H1 (cell line): ENCODE measurements at regions not wholly inside any gene's neighbourhood (a gene's known extent, or its start where the extent isn't known, plus 50 kb on each side); places are given as distances from the start of the nearest gene placed in this dataset.

Experiments
- CTCF ChIA-PET: fragments of 300-600 bp; sonication (Branson Sonifier 250); formaldehyde crosslinking; loops from one replicate; lab custom pipeline; 2021; ENCODE audit not compliant: partially characterized antibody; lab: Charles Lee
- POLR2A ChIA-PET: fragments of 300-600 bp; sonication (Branson Sonifier 250); formaldehyde crosslinking; loops from one replicate; lab custom pipeline; 2021; ENCODE audit warnings: inconsistent platforms; ENCODE audit not compliant: partially characterized antibody; lab: Charles Lee
- DNase-seq, 2 experiments: peaks; one replicate each; pipeline versions ENCODE4 v3.0.0 to v3.0.0-alpha.2; 2010 to 2022; ENCODE audit warnings: low spot score in 2 of 2, low read depth in 1 of 2, mixed read lengths in 1 of 2
- FAIRE-seq: peaks from 2 replicates; lab custom pipeline; 2011; peaks lifted over from hg19 to GRCh38; lab: Jason Lieb, UNC
- H2AFZ ChIP-seq: 2 replicates; pipeline ENCODE4 v1.8.1; 2012; ENCODE audit warnings: low read length, inconsistent platforms
- H2AK5ac ChIP-seq: 2 replicates; pipeline ENCODE4 v1.6.1; 2013; ENCODE audit warnings: low read depth, low read length
- H2BK120ac ChIP-seq: replicated peaks from 2 replicates; pipeline ENCODE3; 2013; ENCODE audit warnings: low read depth, low read length, inconsistent platforms
- H2BK12ac ChIP-seq: 2 replicates; pipeline ENCODE4 v1.6.1; 2013; ENCODE audit warnings: low read depth, low read length
- H2BK15ac ChIP-seq: 2 replicates; pipeline ENCODE4 v1.6.1; 2013; ENCODE audit warnings: low read length
- H2BK20ac ChIP-seq: 2 replicates; pipeline ENCODE4 v1.6.1; 2013; ENCODE audit warnings: low read length
- H2BK5ac ChIP-seq: 2 replicates; pipeline ENCODE4 v1.6.1; 2013; ENCODE audit warnings: low read depth, low read length
- H3K14ac ChIP-seq: 2 replicates; pipeline ENCODE4 v1.6.1; 2013; ENCODE audit warnings: inconsistent platforms; ENCODE audit not compliant: insufficient read length
- H3K18ac ChIP-seq: 2 replicates; pipeline ENCODE4 v1.6.1; 2013; ENCODE audit warnings: low read length; ENCODE audit errors: extremely low read depth
- H3K23ac ChIP-seq: 2 replicates; pipeline ENCODE4 v1.6.1; 2013; ENCODE audit warnings: inconsistent platforms; ENCODE audit not compliant: insufficient read length
- H3K23me2 ChIP-seq: 2 replicates; pipeline ENCODE4 v1.6.1; 2013; ENCODE audit warnings: low read depth, low read length
- H3K27ac ChIP-seq: 2 replicates; pipeline ENCODE4 v1.6.1; 2011; ENCODE audit warnings: low read depth, low read length, inconsistent platforms
- H3K27me3 ChIP-seq, 4 experiments: replicated peaks in 1 of 4; 1 replicate in 1 of 4; 2 replicates in 3 of 4; pipeline versions ENCODE4 v1.6.1 to v1.8.1; 2011 to 2013; ENCODE audit warnings: low read length in 3 of 4, mild to moderate bottlenecking in 3 of 4, inconsistent platforms in 2 of 4, mixed read lengths in 2 of 4, moderate library complexity in 1 of 4; ENCODE audit not compliant: control insufficient read depth in 3 of 4, insufficient read depth in 3 of 4; ENCODE audit errors: extremely low read depth in 1 of 4
- H3K36me3 ChIP-seq, 4 experiments: 2 replicates each; pipeline versions ENCODE4 v1.6.1 to v1.8.1; 2011 to 2013; ENCODE audit warnings: mild to moderate bottlenecking in 4 of 4, low read length in 3 of 4, moderate library complexity in 2 of 4, control low read depth in 1 of 4, inconsistent platforms in 1 of 4; ENCODE audit not compliant: insufficient read depth in 4 of 4, control insufficient read depth in 2 of 4
- H3K4ac ChIP-seq: replicated peaks from 2 replicates; pipeline ENCODE3; 2013; ENCODE audit warnings: low read length, low read depth, mixed read lengths, inconsistent platforms; ENCODE audit not compliant: insufficient read length
- H3K4me1 ChIP-seq, 4 experiments: replicated peaks in 1 of 4; 1 replicate in 1 of 4; 2 replicates in 3 of 4; pipeline versions ENCODE4 v1.6.1 to v1.8.1; 2011 to 2013; ENCODE audit warnings: low read length in 3 of 4, inconsistent platforms in 2 of 4, mixed read lengths in 1 of 4; ENCODE audit not compliant: insufficient read depth in 4 of 4, control insufficient read depth in 3 of 4
- H3K4me2 ChIP-seq, 2 experiments: 2 replicates each; pipeline versions ENCODE4 v1.6.1 to v1.8.1; 2011 to 2013; ENCODE audit warnings: low read depth in 2 of 2, low read length in 2 of 2, control low read depth in 1 of 2, inconsistent platforms in 1 of 2, mild to moderate bottlenecking in 1 of 2; ENCODE audit not compliant: insufficient read depth in 1 of 2
- H3K4me3 ChIP-seq, 4 experiments: fragments of 200-600, 300-600 bp in 1 of 4; sonication (generic), shearing (Covaris generic), sonication (Bioruptor Twin) in 1 of 4; 2 replicates each; pipeline versions ENCODE4 v1.5.1 to v1.8.1; 2011 to 2016; ENCODE audit warnings: low read length in 4 of 4, low read depth in 3 of 4, control low read depth in 2 of 4, inconsistent platforms in 2 of 4, mild to moderate bottlenecking in 2 of 4, mixed read lengths in 1 of 4, moderate library complexity in 1 of 4; ENCODE audit not compliant: insufficient read depth in 2 of 4; ENCODE audit errors: extremely low read depth in 1 of 4
- H3K56ac ChIP-seq: replicated peaks from 2 replicates; pipeline ENCODE3; 2013; ENCODE audit warnings: low read depth, mild to moderate bottlenecking, mixed read lengths, low read length, inconsistent platforms; ENCODE audit not compliant: insufficient read length
- H3K79me1 ChIP-seq: 2 replicates; pipeline ENCODE4 v1.6.1; 2013; ENCODE audit warnings: low read depth, low read length, control low read depth
- H3K79me2 ChIP-seq, 2 experiments: 2 replicates each; pipeline versions ENCODE4 v1.6.1 to v1.8.1; 2012 to 2013; ENCODE audit warnings: low read length in 2 of 2, mild to moderate bottlenecking in 2 of 2, inconsistent platforms in 1 of 2; ENCODE audit not compliant: insufficient read depth in 2 of 2, control insufficient read depth in 1 of 2
- H3K9ac ChIP-seq, 4 experiments: replicated peaks in 1 of 4; 1 replicate in 1 of 4; 2 replicates in 3 of 4; pipeline versions ENCODE4 v1.6.1 to v1.8.1; 2011 to 2013; ENCODE audit warnings: low read depth in 3 of 4, low read length in 3 of 4, control low read depth in 2 of 4, mild to moderate bottlenecking in 2 of 4, moderate library complexity in 2 of 4, inconsistent platforms in 1 of 4; ENCODE audit errors: extremely low read depth in 1 of 4
- H3K9me3 ChIP-seq, 2 experiments: 2 replicates each; pipeline versions ENCODE4 v1.6.1 to v1.8.1; 2012 to 2013; ENCODE audit warnings: mild to moderate bottlenecking in 2 of 2, moderate library complexity in 2 of 2, control low read depth in 1 of 2, inconsistent platforms in 1 of 2, low read depth in 1 of 2, low read length in 1 of 2, mixed read lengths in 1 of 2; ENCODE audit not compliant: insufficient read depth in 2 of 2
- H4K20me1 ChIP-seq, 2 experiments: replicated peaks in 1 of 2; 2 replicates each; pipeline versions ENCODE3 to v1.8.1; 2011 to 2013; ENCODE audit warnings: inconsistent platforms in 2 of 2, low read length in 2 of 2, mild to moderate bottlenecking in 1 of 2; ENCODE audit not compliant: insufficient read depth in 2 of 2, control insufficient read depth in 1 of 2
- H4K5ac ChIP-seq: 2 replicates; pipeline ENCODE4 v1.6.1; 2013; ENCODE audit warnings: low read length, low read depth, mixed read lengths, inconsistent platforms; ENCODE audit not compliant: insufficient read length
- H4K8ac ChIP-seq: 2 replicates; pipeline ENCODE4 v1.8.0; 2013; ENCODE audit warnings: mild to moderate bottlenecking, moderate library complexity, low read length, inconsistent platforms; ENCODE audit not compliant: insufficient read depth; ENCODE audit errors: extremely low read depth
- H4K91ac ChIP-seq: replicated peaks from 2 replicates; pipeline ENCODE3; 2013; ENCODE audit warnings: low read length, mixed read lengths, inconsistent platforms; ENCODE audit not compliant: insufficient read length
- CBX5 ChIP-seq: fragments of 300-800, 300-1000 bp; sonication (generic); IDR thresholded peaks from 2 replicates; pipeline ENCODE4 v1.7.1; 2016; ENCODE audit warnings: antibody characterized with exemption, low read length, low read depth
- CEBPB ChIP-seq: IDR thresholded peaks from 2 replicates; pipeline ENCODE4 v1.6.1; 2012; ENCODE audit warnings: low read depth, low read length
- CHD2 ChIP-seq: IDR thresholded peaks from 2 replicates; pipeline ENCODE4 v1.6.1; 2012; ENCODE audit warnings: low read length, improper control_type of control experiment
- KDM5A ChIP-seq: fragments of 200-600 bp; IDR thresholded peaks from 2 replicates; pipeline ENCODE4 v1.7.1; 2012; ENCODE audit warnings: mild to moderate bottlenecking, low read length, inconsistent platforms, mixed read lengths
- MAFK ChIP-seq: IDR thresholded peaks from 2 replicates; pipeline ENCODE4 v1.6.1; 2012; ENCODE audit warnings: low read depth, mild to moderate bottlenecking, improper control_type of control experiment, low read length
- MAX ChIP-seq: IDR thresholded peaks from 2 replicates; pipeline ENCODE4 v1.6.1; 2012; ENCODE audit warnings: inconsistent platforms
- POU5F1 ChIP-seq: IDR thresholded peaks from 2 replicates; pipeline ENCODE4 v1.6.1; 2011; ENCODE audit warnings: low read depth, mild to moderate bottlenecking, low read length, moderate library complexity
- RBBP5 ChIP-seq: IDR thresholded peaks from 2 replicates; pipeline ENCODE4 v1.7.1; 2012; ENCODE audit warnings: low read depth, mild to moderate bottlenecking, inconsistent platforms, low read length, moderate library complexity, borderline replicate concordance
- RNF2 ChIP-seq: fragments of 200-900, 300-1000 bp; sonication (generic); IDR thresholded peaks from 2 replicates; pipeline ENCODE4 v1.7.1; 2016; ENCODE audit warnings: borderline replicate concordance, low read depth, mild to moderate bottlenecking, antibody characterized with exemption, low read length; ENCODE audit not compliant: poor library complexity, severe bottlenecking; ENCODE audit errors: missing control alignments
- SRF ChIP-seq: IDR thresholded peaks from 2 replicates; pipeline ENCODE4 v1.6.1; 2011; ENCODE audit warnings: mild to moderate bottlenecking, low read depth, low read length, moderate library complexity
- TAF7 ChIP-seq: optimal IDR thresholded peaks from 2 replicates; pipeline ENCODE3; 2011; ENCODE audit warnings: low read depth, mild to moderate bottlenecking, inconsistent platforms, low read length, moderate library complexity, borderline replicate concordance
- TCF12 ChIP-seq: IDR thresholded peaks from 2 replicates; pipeline ENCODE4 v1.6.1; 2011; ENCODE audit warnings: low read depth, mild to moderate bottlenecking, low read length
- WGBS, 2 experiments: shearing (Covaris generic) in 1 of 2; methylation state at CpG; one replicate each; pipeline versions ENCODE4 v1.1.6 to v1.1.7; 2013 to 2015; ENCODE audit warnings: low lambda C conversion rate in 2 of 2, mixed read lengths in 2 of 2, inconsistent platforms in 1 of 2, low coverage in 1 of 2, missing lambda C conversion rate in 1 of 2; ENCODE audit not compliant: insufficient replicate concordance in 2 of 2, insufficient coverage in 1 of 2, insufficient read length in 1 of 2; ENCODE audit errors: extremely low coverage in 1 of 2, missing lambda C conversion rate in 1 of 2; 5-methylcytosine and 5-hydroxymethylcytosine counted together

- no peak overlapping the region for H3K4me2 ChIP-seq
- no peak overlapping the region for H3K23ac ChIP-seq
- H4K20me1 ChIP-seq = no peaks in the 10 kb centered on the region
- no peak for FAIRE-seq
- H2BK12ac ChIP-seq = no peak overlapping the region
- TF ChIP-seq RBBP5 (no peak), MAX (no peak), SRF (no peak), CEBPB (no peak), KDM5A (no peak), POU5F1 (no peak), CHD2 (no peak), TAF7 (no peak), TCF12 (no peak), CBX5 (no peak), MAFK (no peak), RNF2 (no peak)
- TF ChIP-seq, all 59 proteins: peak for 0
- ChIA-PET POLR2A (no interaction called here), CTCF (interaction anchor here (0.9 to 3.5 kb wide), 5 partner anchors 12 to 761 kb away, joined by 3 to 18 read pairs (median 5); no protein-coding TSS in a partner anchor)
- no peak overlapping the region for H2BK120ac ChIP-seq
- H3K27ac ChIP-seq = no peak overlapping the region
- no peaks in the 10 kb centered on the region for H3K27me3 ChIP-seq
- no peak overlapping the region for H3K9ac ChIP-seq
- H3K56ac ChIP-seq = no peak overlapping the region
- no peak overlapping the region for H3K18ac ChIP-seq
- no peaks in the 10 kb centered on the region for H3K9me3 ChIP-seq
- no peaks in the 10 kb centered on the region for H3K23me2 ChIP-seq
- H3K79me2 ChIP-seq = no peaks in the 10 kb centered on the region
- H3K79me1 ChIP-seq = no peaks in the 10 kb centered on the region
- no peak overlapping the region for H3K14ac ChIP-seq
- no peak overlapping the region for H2BK20ac ChIP-seq
- no peak overlapping the region for H2BK5ac ChIP-seq
- no peak overlapping the region for H4K8ac ChIP-seq
- H3K4me3 ChIP-seq = no peak overlapping the region
- H2AFZ ChIP-seq = no peak overlapping the region
- no peak overlapping the region for H4K5ac ChIP-seq
- 75% methylated on average over 2 of the region's 2 CpGs; no CpG with 5 or more reads in 1 of the 2 experiments for WGBS, 2 experiments
- no peak overlapping the region for H4K91ac ChIP-seq
- H3K4ac ChIP-seq = no peak overlapping the region
- H3K36me3 ChIP-seq = no peaks in the 10 kb centered on the region
- no peak overlapping the region for H2AK5ac ChIP-seq
- H3K4me1 ChIP-seq = peaks cover 0 to 2% (median 0%) of the 10 kb centered on the region in 4 experiments; a peak in 2 of 7 replicates
- DNase-seq = no peak
- no peak overlapping the region for H2BK15ac ChIP-seq
Measured at GRCh38 chr14:43896044-43896443, 611.0 kb downstream of the FSCB start.
